ENCODE measurements at regions not wholly inside any gene's neighbourhood (a gene's known extent, or its start where the extent isn't known, plus 50 kb on each side); places are given as distances from the start of the nearest gene placed in this dataset.

DNA sequence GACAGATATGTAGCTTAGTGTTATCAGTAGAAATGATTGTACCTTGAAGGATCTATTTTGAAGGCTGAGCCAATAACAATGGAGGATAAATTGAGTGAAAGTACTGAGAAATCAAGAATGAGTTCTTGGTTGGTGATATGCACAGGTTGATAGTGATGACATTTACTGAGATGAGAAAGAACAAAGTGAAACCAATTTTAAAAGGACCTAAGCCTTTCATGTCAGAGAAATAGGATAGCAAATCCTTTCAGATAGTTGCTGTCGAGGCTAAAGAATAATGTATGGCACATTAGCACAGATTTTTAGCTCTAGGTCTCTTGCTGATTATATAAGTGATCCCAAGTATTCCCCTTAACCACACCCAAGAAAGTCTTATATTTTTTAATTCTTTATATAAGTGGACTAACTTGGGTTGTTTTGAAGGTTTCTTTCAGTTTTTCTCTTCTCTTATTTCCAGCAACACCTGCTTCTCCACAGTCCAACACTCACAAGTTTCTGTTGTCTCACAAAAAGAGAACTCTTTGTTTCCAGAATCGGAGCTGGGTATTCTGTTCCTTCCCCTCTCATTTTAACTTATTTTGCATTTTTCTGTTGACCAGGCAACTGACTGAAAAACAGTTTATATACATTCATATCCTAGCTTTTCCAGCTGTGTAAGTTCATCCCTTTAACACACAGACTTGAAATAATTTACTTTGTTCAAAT lies 286.9 kb upstream of the ATP10B start:
- H3K14ac ChIP-seq (ENCODE audit: low read length): no peak overlapping the region
- H3K18ac ChIP-seq (ENCODE audit: low read length): no peak overlapping the region
- no peak overlapping the region for H4K8ac ChIP-seq (ENCODE audit: low read depth, low read length)
- H3K4me2 ChIP-seq (ENCODE audit: insufficient read depth, low read length, poor library complexity, severe bottlenecking): no peak overlapping the region
- no peaks in the 10 kb centered on the region for H3K9me3 ChIP-seq (replicated peaks in 1 of 2; ENCODE audit: control insufficient read depth in 2 of 2, insufficient read depth in 1 of 2, low read depth in 1 of 2, low read length in 2 of 2)
- no peak overlapping the region for H3K4ac ChIP-seq (ENCODE audit: low read length)
- no peak overlapping the region for H2BK15ac ChIP-seq (ENCODE audit: low read length)
- no peak overlapping the region for H3K9ac ChIP-seq (ENCODE audit: low read depth, low read length, poor library complexity)
- H2AFZ ChIP-seq (ENCODE audit: low read length): no peak overlapping the region
- no peak overlapping the region for H2BK5ac ChIP-seq (ENCODE audit: low read length)
- H3K27me3 ChIP-seq (ENCODE audit: control insufficient read depth in 3 of 3, insufficient read depth in 3 of 3, low read depth in 1 of 3, low read length in 3 of 3): no peaks in the 10 kb centered on the region
- no peak overlapping the region for H3K23ac ChIP-seq (ENCODE audit: low read depth, low read length, poor library complexity)
- no peaks in the 10 kb centered on the region for H3K79me1 ChIP-seq (ENCODE audit: low read depth, low read length)
- no CpG with 5 or more reads among the region's 2 CpGs for WGBS, 2 donors (ENCODE audit: extremely low coverage in 2 of 2, insufficient read length in 2 of 2, insufficient replicate concordance in 1 of 2)
- no peaks in the 10 kb centered on the region for H3K36me3 ChIP-seq (replicated peaks in 1 of 2; ENCODE audit: control insufficient read depth in 2 of 2, insufficient read depth in 2 of 2, low read length in 2 of 2)
- no peak overlapping the region for H4K91ac ChIP-seq (ENCODE audit: low read depth, low read length, poor library complexity)
- DNase-seq (ENCODE audit: low spot score): no peak
- H3K4me3 ChIP-seq (ENCODE audit: low read length in 2 of 2): no peak overlapping the region
- H2BK120ac ChIP-seq (ENCODE audit: low read depth, low read length): no peak overlapping the region
- H2BK12ac ChIP-seq (ENCODE audit: low read length): no peak overlapping the region
- no peak overlapping the region for H2AK5ac ChIP-seq (ENCODE audit: low read depth, low read length)
- peaks cover 0 to 1% of the 10 kb centered on the region in 2 donors for H3K4me1 ChIP-seq (ENCODE audit: control insufficient read depth in 2 of 2, insufficient read depth in 1 of 2, low read depth in 1 of 2, low read length in 2 of 2)
- no peak overlapping the region for H3K27ac ChIP-seq (replicated peaks; ENCODE audit: low read length)

- no peaks in the 10 kb centered on the region for H3K9me3 ChIP-seq (replicated peaks in 1 of 2; ENCODE audit: control insufficient read depth in 2 of 2, insufficient read depth in 1 of 2, low read depth in 1 of 2, low read length in 2 of 2)
- no peak overlapping the region for H2BK120ac ChIP-seq (ENCODE audit: low read depth, low read length)
- no peaks in the 10 kb centered on the region for H3K27me3 ChIP-seq (ENCODE audit: control insufficient read depth in 3 of 3, insufficient read depth in 3 of 3, low read depth in 1 of 3, low read length in 3 of 3)
- H2BK12ac ChIP-seq (ENCODE audit: low read length): no peak overlapping the region
- no peak overlapping the region for H3K4me2 ChIP-seq (ENCODE audit: insufficient read depth, low read length, poor library complexity, severe bottlenecking)
- no peak overlapping the region for H3K9ac ChIP-seq (ENCODE audit: low read depth, low read length, poor library complexity)
- H4K8ac ChIP-seq (ENCODE audit: low read depth, low read length): no peak overlapping the region
- H3K23ac ChIP-seq (ENCODE audit: low read depth, low read length, poor library complexity): no peak overlapping the region
- no peak overlapping the region for H2BK5ac ChIP-seq (ENCODE audit: low read length)
- no peak overlapping the region for H3K27ac ChIP-seq (replicated peaks; ENCODE audit: low read length)
- no peak overlapping the region for H3K18ac ChIP-seq (ENCODE audit: low read length)
- no peaks in the 10 kb centered on the region for H3K4me1 ChIP-seq (ENCODE audit: control insufficient read depth in 2 of 2, insufficient read depth in 1 of 2, low read depth in 1 of 2, low read length in 2 of 2)
- WGBS, 2 donors (ENCODE audit: extremely low coverage in 2 of 2, insufficient read length in 2 of 2, insufficient replicate concordance in 1 of 2): no CpG with 5 or more reads among the region's 5 CpGs
- DNase-seq (ENCODE audit: low spot score): no peak
- no peaks in the 10 kb centered on the region for H3K36me3 ChIP-seq (replicated peaks in 1 of 2; ENCODE audit: control insufficient read depth in 2 of 2, insufficient read depth in 2 of 2, low read length in 2 of 2)
- no peak overlapping the region for H3K4ac ChIP-seq (ENCODE audit: low read length)
- no peak overlapping the region for H3K4me3 ChIP-seq (ENCODE audit: low read length in 2 of 2)
- no peak overlapping the region for H2AK5ac ChIP-seq (ENCODE audit: low read depth, low read length)
- no peak overlapping the region for H2BK15ac ChIP-seq (ENCODE audit: low read length)
- H3K79me1 ChIP-seq (ENCODE audit: low read depth, low read length): no peaks in the 10 kb centered on the region
- no peak overlapping the region for H3K14ac ChIP-seq (ENCODE audit: low read length)
- no peak overlapping the region for H2AFZ ChIP-seq (ENCODE audit: low read length)
- H4K91ac ChIP-seq (ENCODE audit: low read depth, low read length, poor library complexity): no peak overlapping the region
Measured at GRCh38 chr5:161134956-161135355, 282.9 kb upstream of the ATP10B start.

DNA sequence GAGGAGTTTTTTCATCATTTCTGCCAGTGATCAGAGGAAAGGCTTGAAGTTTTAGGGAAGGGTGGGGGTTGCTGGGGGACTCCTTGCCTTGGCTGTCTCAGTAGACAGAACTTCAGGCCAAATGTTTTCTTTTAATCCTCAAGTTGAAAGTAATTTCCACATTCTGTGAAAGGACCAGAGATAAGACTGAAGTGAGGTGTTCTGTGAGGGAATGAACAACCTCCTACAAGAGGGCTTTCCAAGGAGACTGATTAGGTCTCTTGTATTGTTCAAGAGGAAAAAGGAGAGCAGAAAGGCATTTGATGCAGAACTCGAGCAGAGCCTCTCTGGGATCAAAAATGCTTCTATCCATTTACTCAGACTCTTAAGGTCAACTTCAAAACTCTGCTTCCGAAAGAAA lies 282.1 kb upstream of the ATP10B start:
- H2AFZ ChIP-seq (ENCODE audit: low read length): no peak overlapping the region
- H3K9me3 ChIP-seq (replicated peaks in 1 of 2; ENCODE audit: control insufficient read depth in 2 of 2, insufficient read depth in 1 of 2, low read depth in 1 of 2, low read length in 2 of 2): peaks cover 0 to 3% of the 10 kb centered on the region in 2 donors
- no peaks in the 10 kb centered on the region for H3K27me3 ChIP-seq (ENCODE audit: control insufficient read depth in 3 of 3, insufficient read depth in 3 of 3, low read depth in 1 of 3, low read length in 3 of 3)
- DNase-seq (ENCODE audit: low spot score): no peak
- H3K9ac ChIP-seq (ENCODE audit: low read depth, low read length, poor library complexity): no peak overlapping the region
- H4K91ac ChIP-seq (ENCODE audit: low read depth, low read length, poor library complexity): no peak overlapping the region
- H3K27ac ChIP-seq (replicated peaks; ENCODE audit: low read length): no peak overlapping the region
- H2BK15ac ChIP-seq (ENCODE audit: low read length): no peak overlapping the region
- no peak overlapping the region for H2BK5ac ChIP-seq (ENCODE audit: low read length)
- H3K4ac ChIP-seq (ENCODE audit: low read length): no peak overlapping the region
- H3K4me2 ChIP-seq (ENCODE audit: insufficient read depth, low read length, poor library complexity, severe bottlenecking): no peak overlapping the region
- H2BK120ac ChIP-seq (ENCODE audit: low read depth, low read length): no peak overlapping the region
- H2BK12ac ChIP-seq (ENCODE audit: low read length): no peak overlapping the region
- H3K14ac ChIP-seq (ENCODE audit: low read length): no peak overlapping the region
- no peak overlapping the region for H2AK5ac ChIP-seq (ENCODE audit: low read depth, low read length)
- H3K4me3 ChIP-seq (ENCODE audit: low read length in 2 of 2): no peak overlapping the region
- no CpG with 5 or more reads among the region's 2 CpGs for WGBS, 2 donors (ENCODE audit: extremely low coverage in 2 of 2, insufficient read length in 2 of 2, insufficient replicate concordance in 1 of 2)
- no peaks in the 10 kb centered on the region for H3K36me3 ChIP-seq (replicated peaks in 1 of 2; ENCODE audit: control insufficient read depth in 2 of 2, insufficient read depth in 2 of 2, low read length in 2 of 2)
- no peak overlapping the region for H4K8ac ChIP-seq (ENCODE audit: low read depth, low read length)
- no peak overlapping the region for H3K18ac ChIP-seq (ENCODE audit: low read length)
- H3K79me1 ChIP-seq (ENCODE audit: low read depth, low read length): no peaks in the 10 kb centered on the region
- no peak overlapping the region for H3K23ac ChIP-seq (ENCODE audit: low read depth, low read length, poor library complexity)
- H3K4me1 ChIP-seq (ENCODE audit: control insufficient read depth in 2 of 2, insufficient read depth in 1 of 2, low read depth in 1 of 2, low read length in 2 of 2): no peaks in the 10 kb centered on the region

GRCh38 chr5:161115941-161116340 lies 263.9 kb upstream of the ATP10B start:
- H3K4me1 ChIP-seq (ENCODE audit: control insufficient read depth in 2 of 2, insufficient read depth in 1 of 2, low read depth in 1 of 2, low read length in 2 of 2): no peaks in the 10 kb centered on the region
- H3K4me3 ChIP-seq (ENCODE audit: low read length in 2 of 2): no peak overlapping the region
- H3K79me1 ChIP-seq (ENCODE audit: low read depth, low read length): no peaks in the 10 kb centered on the region
- no peak overlapping the region for H3K9ac ChIP-seq (ENCODE audit: low read depth, low read length, poor library complexity)
- no peak overlapping the region for H3K23ac ChIP-seq (ENCODE audit: low read depth, low read length, poor library complexity)
- no peak overlapping the region for H2BK120ac ChIP-seq (ENCODE audit: low read depth, low read length)
- H3K27me3 ChIP-seq (ENCODE audit: control insufficient read depth in 3 of 3, insufficient read depth in 3 of 3, low read depth in 1 of 3, low read length in 3 of 3): no peaks in the 10 kb centered on the region
- H2BK12ac ChIP-seq (ENCODE audit: low read length): no peak overlapping the region
- H3K4ac ChIP-seq (ENCODE audit: low read length): no peak overlapping the region
- H2BK15ac ChIP-seq (ENCODE audit: low read length): no peak overlapping the region
- no peak overlapping the region for H3K14ac ChIP-seq (ENCODE audit: low read length)
- H2BK5ac ChIP-seq (ENCODE audit: low read length): no peak overlapping the region
- H4K91ac ChIP-seq (ENCODE audit: low read depth, low read length, poor library complexity): no peak overlapping the region
- H4K8ac ChIP-seq (ENCODE audit: low read depth, low read length): no peak overlapping the region
- H3K27ac ChIP-seq (replicated peaks; ENCODE audit: low read length): no peak overlapping the region
- no peak for DNase-seq (ENCODE audit: low spot score)
- H3K18ac ChIP-seq (ENCODE audit: low read length): no peak overlapping the region
- no peak overlapping the region for H2AFZ ChIP-seq (ENCODE audit: low read length)
- H3K9me3 ChIP-seq (replicated peaks in 1 of 2; ENCODE audit: control insufficient read depth in 2 of 2, insufficient read depth in 1 of 2, low read depth in 1 of 2, low read length in 2 of 2): no peaks in the 10 kb centered on the region
- WGBS, 2 donors (ENCODE audit: extremely low coverage in 2 of 2, insufficient read length in 2 of 2, insufficient replicate concordance in 1 of 2): no CpG with 5 or more reads among the region's 2 CpGs
- H3K4me2 ChIP-seq (ENCODE audit: insufficient read depth, low read length, poor library complexity, severe bottlenecking): no peak overlapping the region
- no peaks in the 10 kb centered on the region for H3K36me3 ChIP-seq (replicated peaks in 1 of 2; ENCODE audit: control insufficient read depth in 2 of 2, insufficient read depth in 2 of 2, low read length in 2 of 2)
- no peak overlapping the region for H2AK5ac ChIP-seq (ENCODE audit: low read depth, low read length)
